Endothelial cell of umbilical vein (primary cell): ENCODE measurements at regions not wholly inside any gene's neighbourhood (a gene's known extent, or its start where the extent isn't known, plus 50 kb on each side); places are given as distances from the start of the nearest gene placed in this dataset. TPM values are rescaled to one million over a fixed set of nuclear protein-coding genes. Genes with fewer than 3 reads are reported as not detected.

Experiments
- BruUV-seq: library from RNA; stranded (reverse); fragments of 400-500 nt; replicated peaks from 2 replicates; lab custom pipeline; 2021; lab: Mats Ljungman, UMichigan
- CTCF ChIA-PET: fragments of 300-600, 350-600 bp; sonication (Branson Sonifier 250); formaldehyde crosslinking; loops from one replicate; lab custom pipeline; 2021; ENCODE audit warnings: antibody characterized with exemption, inconsistent platforms; lab: Charles Lee
- POLR2A ChIA-PET: fragments of 300-600, 350-600 bp; sonication (Branson Sonifier 250); formaldehyde crosslinking; loops from one replicate; lab custom pipeline; 2021; ENCODE audit warnings: antibody characterized with exemption, inconsistent platforms; lab: Charles Lee
- DNase-seq: peaks from one replicate; pipeline ENCODE4 v3.0.0-alpha.2; 2011; ENCODE audit warnings: low read depth, low spot score
- FAIRE-seq: peaks from 2 replicates; lab custom pipeline; 2011; peaks lifted over from hg19 to GRCh38; lab: Jason Lieb, UNC
- H2AFZ ChIP-seq: 2 replicates; pipeline ENCODE4 v1.6.0; 2012; ENCODE audit warnings: low read depth, low read length, control low read depth, inconsistent platforms
- H3K27ac ChIP-seq: 2 replicates; pipeline ENCODE4 v1.5.1; 2011; ENCODE audit warnings: low read depth, mild to moderate bottlenecking, control low read depth, low read length, moderate library complexity; ENCODE audit not compliant: insufficient read depth
- H3K27me3 ChIP-seq, 2 experiments: 2 replicates each; pipeline versions ENCODE4 v1.6.0 to v1.6.1; 2011; ENCODE audit warnings: low read length in 2 of 2, mixed read lengths in 1 of 2; ENCODE audit not compliant: control insufficient read depth in 2 of 2, insufficient read depth in 2 of 2
- H3K36me3 ChIP-seq, 2 experiments: 2 replicates in 1 of 2; 3 replicates in 1 of 2; pipeline ENCODE4 v1.5.1; 2011; ENCODE audit warnings: low read length in 2 of 2, mild to moderate bottlenecking in 1 of 2, moderate library complexity in 1 of 2; ENCODE audit not compliant: control insufficient read depth in 2 of 2, insufficient read depth in 2 of 2; ENCODE audit errors: extremely low read depth in 1 of 2
- H3K4me1 ChIP-seq: 3 replicates; pipeline ENCODE4 v1.5.1; 2011; ENCODE audit warnings: mild to moderate bottlenecking, low read length; ENCODE audit not compliant: control insufficient read depth, insufficient read depth; ENCODE audit errors: extremely low read depth
- H3K4me2 ChIP-seq: 2 replicates; pipeline ENCODE4 v1.6.1; 2011; ENCODE audit warnings: low read length, control low read depth, mixed read lengths; ENCODE audit not compliant: insufficient read depth
- H3K4me3 ChIP-seq, 3 experiments: fragments of 200-600 bp in 1 of 3; sonication (generic), shearing (Covaris generic) in 1 of 3; replicated peaks in 1 of 3; 2 replicates each; pipeline ENCODE4 v1.5.1; 2011 to 2016; ENCODE audit warnings: control low read depth in 3 of 3, low read length in 3 of 3, mild to moderate bottlenecking in 2 of 3, inconsistent platforms in 1 of 3, low read depth in 1 of 3, moderate library complexity in 1 of 3; ENCODE audit not compliant: insufficient read depth in 1 of 3
- H3K79me2 ChIP-seq: 2 replicates; pipeline ENCODE4 v1.6.0; 2012; ENCODE audit warnings: low read length, inconsistent platforms; ENCODE audit not compliant: control insufficient read depth, insufficient read depth
- H3K9ac ChIP-seq: replicated peaks from 2 replicates; pipeline ENCODE3; 2011; ENCODE audit warnings: low read length, control low read depth; ENCODE audit not compliant: insufficient read depth; ENCODE audit errors: extremely low read depth
- H3K9me1 ChIP-seq: replicated peaks from 3 replicates; pipeline ENCODE4 v1.6.0; 2011; ENCODE audit warnings: mild to moderate bottlenecking, low read length; ENCODE audit not compliant: control insufficient read depth, insufficient read depth; ENCODE audit errors: extremely low read depth
- H3K9me3 ChIP-seq: replicated peaks from 2 replicates; pipeline ENCODE4 v1.5.1; 2012; ENCODE audit warnings: low read length, inconsistent platforms; ENCODE audit not compliant: control insufficient read depth, insufficient read depth
- H4K20me1 ChIP-seq: replicated peaks from 2 replicates; pipeline ENCODE3; 2011; ENCODE audit warnings: mild to moderate bottlenecking, low read length; ENCODE audit not compliant: control insufficient read depth, insufficient read depth; ENCODE audit errors: extremely low read depth
- EZH2 ChIP-seq: IDR thresholded peaks from 2 replicates; pipeline ENCODE4 v1.6.1; 2012; ENCODE audit warnings: borderline replicate concordance, low read depth, mild to moderate bottlenecking, moderate library complexity, low read length, inconsistent platforms; ENCODE audit not compliant: severe bottlenecking
- FOS ChIP-seq: IDR thresholded peaks from 2 replicates; pipeline ENCODE4 v1.6.1; 2011; ENCODE audit warnings: mild to moderate bottlenecking, low read length, moderate library complexity, borderline replicate concordance; ENCODE audit not compliant: insufficient read depth
- GATA2 ChIP-seq: IDR thresholded peaks from 2 replicates; pipeline ENCODE4 v1.7.0; 2011; ENCODE audit warnings: low read depth, mild to moderate bottlenecking, moderate library complexity, mixed read lengths, low read length; ENCODE audit not compliant: insufficient read length, insufficient read depth
- JUN ChIP-seq: IDR thresholded peaks from 2 replicates; pipeline ENCODE4 v1.6.1; 2011; ENCODE audit warnings: borderline replicate concordance, low read depth; ENCODE audit not compliant: insufficient read length, insufficient read depth
- MYC ChIP-seq: IDR thresholded peaks from one replicate; pipeline ENCODE4 v1.6.1; 2011; ENCODE audit warnings: mild to moderate bottlenecking, low read depth, low read length
- POLR2A ChIP-seq: IDR thresholded peaks from 2 replicates; pipeline ENCODE4 v1.6.1; 2012; ENCODE audit warnings: low read depth, mild to moderate bottlenecking, control low read depth, low read length
- POLR2AphosphoS5 ChIP-seq: IDR thresholded peaks from 2 replicates; pipeline ENCODE4 v1.6.1; 2012; ENCODE audit warnings: low read depth, mild to moderate bottlenecking, control low read depth, low read length, moderate library complexity; ENCODE audit not compliant: insufficient read depth
- dilution Hi-C: fragments of 300-500 bp; cut with MboI; formaldehyde crosslinking; loops from one replicate; pipeline ENCODE4 v1.15.0; 2019; ENCODE audit warnings: low sequenced_read_pairs; ENCODE audit not compliant: extremely low pct_ligation_motif_present
- intact Hi-C: fragments of 100-400 bp; cut with micrococcal nuclease; formaldehyde crosslinking; loops from one replicate; pipeline ENCODE4 v1.10.0; 2022
- small RNA-seq: library from RNA; depleted of rRNA; stranded (forward); fragments of <200 nt; gene quantifications from one replicate; pipeline ENCODE3, GENCODE V24; 2012; ENCODE audit warnings: low replicate concordance, low read depth; ENCODE audit not compliant: insufficient read depth, insufficient read length
- TF ChIP-seq, protein P1 (sequence below): IDR thresholded peaks from 2 replicates; pipeline ENCODE4 v1.6.1; 2011; ENCODE audit not compliant: insufficient read depth, insufficient read length

DNA sequence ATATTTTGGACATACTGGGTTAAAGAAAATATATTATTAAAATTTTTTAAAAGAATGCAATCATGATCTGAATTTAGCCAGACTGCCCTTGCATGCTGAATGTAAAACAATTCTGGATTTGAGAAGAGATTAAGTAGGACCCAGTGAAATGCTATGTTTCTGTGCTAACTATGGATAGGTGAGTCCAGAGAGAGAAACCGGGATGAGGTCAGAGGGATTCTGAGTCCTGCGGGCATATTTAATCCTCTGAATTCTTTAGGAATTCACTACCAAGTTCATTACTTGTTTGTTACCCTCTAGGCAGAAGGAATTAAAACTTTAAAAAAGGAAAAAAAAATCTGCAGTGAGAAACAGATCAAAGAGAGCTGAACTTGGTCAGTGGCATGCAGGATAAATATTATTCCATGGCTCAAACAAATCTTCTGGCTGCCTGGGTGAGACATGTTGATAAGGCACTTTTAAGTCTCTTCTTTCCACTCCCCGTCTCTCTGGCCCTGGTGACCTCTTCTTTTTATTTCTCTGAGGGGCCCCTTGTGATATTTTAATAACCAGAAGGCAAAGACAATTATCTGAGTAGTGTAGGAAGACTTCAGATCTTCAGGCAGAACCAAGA lies 50.2 kb upstream of the LYZL1 start:
- H4K20me1 ChIP-seq: no peaks in the 10 kb centered on the region
- FAIRE-seq: no peak
- no peaks in the 10 kb centered on the region for H3K9me3 ChIP-seq
- dilution Hi-C loops: no loop called here
- POLR2A ChIA-PET: no interaction called here
- H3K4me3 ChIP-seq: no peak overlapping the region
- H3K79me2 ChIP-seq: no peaks in the 10 kb centered on the region
- TF ChIP-seq JUN: no peak
- TF ChIP-seq POLR2A: no peak
- TF ChIP-seq MYC: no peak
- no peak for TF ChIP-seq EZH2
- no peak for TF ChIP-seq FOS
- TF ChIP-seq, protein P1, sequence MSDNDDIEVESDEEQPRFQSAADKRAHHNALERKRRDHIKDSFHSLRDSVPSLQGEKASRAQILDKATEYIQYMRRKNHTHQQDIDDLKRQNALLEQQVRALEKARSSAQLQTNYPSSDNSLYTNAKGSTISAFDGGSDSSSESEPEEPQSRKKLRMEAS: no peak
- no peak for TF ChIP-seq GATA2
- TF ChIP-seq POLR2AphosphoS5: no peak
- H3K4me2 ChIP-seq: no peak overlapping the region
- H3K36me3 ChIP-seq: no peaks in the 10 kb centered on the region
- H3K27ac ChIP-seq: no peak overlapping the region
- H3K27me3 ChIP-seq: peaks cover 0 to 2% of the 10 kb centered on the region in 2 experiments
- H3K4me1 ChIP-seq: no peaks in the 10 kb centered on the region
- no peak for DNase-seq
- H2AFZ ChIP-seq: no peak overlapping the region
- no peaks in the 10 kb centered on the region for H3K9me1 ChIP-seq
- CTCF ChIA-PET: interaction anchor here (0.7 to 1.7 kb wide), 5 partner anchors 9 to 575 kb away, joined by 3 to 8 read pairs (median 4); no protein-coding TSS in a partner anchor
- intact Hi-C loops: loop anchor here (1.0 kb wide), 1 partner anchor 18 kb away; no protein-coding TSS in a partner anchor
- BruUV-seq: no TSS peak
- no peak overlapping the region for H3K9ac ChIP-seq

Small RNAs in the stretch of these regions (small RNA-seq; reads per million reads assigned to genes)
- not detected for gene AL355376.1
- gene AL355376.2: not detected
- not detected for gene RNA5SP308
- gene RNU6-270P: not detected
